ENCODE measurements at regions not wholly inside any gene's neighbourhood (a gene's known extent, or its start where the extent isn't known, plus 50 kb on each side); places are given as distances from the start of the nearest gene placed in this dataset.

DNA sequence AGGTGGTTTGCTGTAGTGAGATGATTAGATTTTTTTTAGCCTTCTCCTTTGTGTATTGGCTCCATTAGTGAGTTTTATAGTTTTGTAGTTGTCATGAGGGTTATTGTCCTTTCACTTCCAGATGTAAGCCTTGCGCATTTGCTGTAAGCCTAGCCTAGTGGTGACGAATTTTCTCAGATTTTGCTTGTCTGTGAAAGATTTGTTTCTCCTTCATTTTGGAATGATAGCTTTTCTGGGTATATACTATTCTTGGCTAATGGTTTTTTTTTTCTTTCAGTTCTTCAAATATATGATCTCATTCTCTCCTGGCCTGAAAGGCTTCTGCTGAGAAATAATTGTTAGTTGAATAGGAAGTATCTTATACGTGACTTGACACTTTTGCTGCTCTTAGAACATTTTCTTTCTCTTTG lies 166.5 kb upstream of the THRB start:
- Histone ChIP-seq H3K36me3 (ENCODE audit: control insufficient read depth in 2 of 4, insufficient read depth in 4 of 4, low read length in 3 of 4) (no peaks in the 10 kb centered on the region), H3K4me3 (ENCODE audit: extremely low read depth in 1 of 4, insufficient read depth in 2 of 4, low read depth in 3 of 4, low read length in 4 of 4) (no peak overlapping the region), H3K4me1 (replicated peaks in 1 of 4; ENCODE audit: control insufficient read depth in 3 of 4, insufficient read depth in 4 of 4, low read length in 3 of 4) (no peaks in the 10 kb centered on the region), H2BK20ac (ENCODE audit: low read length) (no peak overlapping the region), H3K18ac (ENCODE audit: extremely low read depth, low read length) (no peak overlapping the region), H3K79me2 (ENCODE audit: control insufficient read depth in 1 of 2, insufficient read depth in 2 of 2, low read length in 2 of 2) (no peaks in the 10 kb centered on the region), H4K5ac (ENCODE audit: insufficient read length, low read depth, low read length) (no peak overlapping the region), H3K9me3 (ENCODE audit: insufficient read depth in 2 of 2, low read depth in 1 of 2, low read length in 1 of 2) (no peaks in the 10 kb centered on the region), H3K56ac (replicated peaks; ENCODE audit: insufficient read length, low read depth, low read length) (no peak overlapping the region), H3K14ac (ENCODE audit: insufficient read length) (no peak overlapping the region), H3K4me2 (ENCODE audit: insufficient read depth in 1 of 2, low read depth in 2 of 2, low read length in 2 of 2) (no peak overlapping the region), H2AFZ (ENCODE audit: low read length) (no peak overlapping the region), H4K20me1 (replicated peaks in 1 of 2; ENCODE audit: control insufficient read depth in 1 of 2, insufficient read depth in 2 of 2, low read length in 2 of 2) (no peaks in the 10 kb centered on the region), H2BK120ac (replicated peaks; ENCODE audit: low read depth, low read length) (no peak overlapping the region), H2BK5ac (ENCODE audit: low read depth, low read length) (no peak overlapping the region), H3K9ac (replicated peaks in 1 of 4; ENCODE audit: extremely low read depth in 1 of 4, low read depth in 3 of 4, low read length in 3 of 4) (no peak overlapping the region), H2BK12ac (ENCODE audit: low read depth, low read length) (no peak overlapping the region), H3K23me2 (ENCODE audit: low read depth, low read length) (no peaks in the 10 kb centered on the region), H3K27me3 (replicated peaks in 1 of 4; ENCODE audit: control insufficient read depth in 3 of 4, extremely low read depth in 1 of 4, insufficient read depth in 3 of 4, low read length in 3 of 4) (no peaks in the 10 kb centered on the region), H4K91ac (replicated peaks; ENCODE audit: insufficient read length, low read length) (no peak overlapping the region), H3K4ac (replicated peaks; ENCODE audit: insufficient read length, low read depth, low read length) (no peak overlapping the region), H3K23ac (ENCODE audit: insufficient read length) (no peak overlapping the region), H3K79me1 (ENCODE audit: low read depth, low read length) (no peaks in the 10 kb centered on the region), H2AK5ac (ENCODE audit: low read depth, low read length) (no peak overlapping the region), H4K8ac (ENCODE audit: extremely low read depth, insufficient read depth, low read length) (no peak overlapping the region), H3K27ac (ENCODE audit: low read depth, low read length) (no peak overlapping the region), H2BK15ac (ENCODE audit: low read length) (no peak overlapping the region)
- DNase-seq (ENCODE audit: low read depth in 1 of 2, low spot score in 2 of 2): no peak
- no peak for FAIRE-seq
- ChIA-PET POLR2A (ENCODE audit: partially characterized antibody) (no interaction called here), CTCF (ENCODE audit: partially characterized antibody) (interaction anchor here (1.4 to 1.6 kb wide), 2 partner anchors 462 to 463 kb away, joined by 3 read pairs; no protein-coding TSS in a partner anchor)
- WGBS, 2 experiments (ENCODE audit: extremely low coverage in 1 of 2, insufficient coverage in 1 of 2, insufficient read length in 1 of 2, insufficient replicate concordance in 2 of 2, low coverage in 1 of 2, low lambda C conversion rate in 2 of 2, missing lambda C conversion rate in 1 of 2): 87% methylated on average over 3 of the region's 3 CpGs; no CpG with 5 or more reads in 1 of the 2 experiments
- TF ChIP-seq BCL11A (IDR thresholded peaks at IDR 0.05; ENCODE audit: low read depth in 2 of 2, low read length in 2 of 2) (no peak), ASH2L (IDR thresholded peaks at IDR 0.05; ENCODE audit: low read length) (no peak), SP1 (IDR thresholded peaks at IDR 0.05; ENCODE audit: low read depth, low read length) (no peak), POU5F1 (IDR thresholded peaks at IDR 0.05; ENCODE audit: low read depth, low read length) (no peak), SP4 (IDR thresholded peaks at IDR 0.05; ENCODE audit: low read length) (no peak), POLR2A (IDR thresholded peaks at IDR 0.05; ENCODE audit: control extremely low read depth in 1 of 2, low read depth in 2 of 2, low read length in 2 of 2) (no peak), BACH1 (IDR thresholded peaks at IDR 0.05; ENCODE audit: low read length) (no peak)

Measured in H1 (cell line).